ENCODE measurements at regions not wholly inside any gene's neighbourhood (a gene's known extent, or its start where the extent isn't known, plus 50 kb on each side); places are given as distances from the start of the nearest gene placed in this dataset.

- H3K27ac Mint-ChIP-seq (ENCODE audit: unreplicated experiment): no peak overlapping the region
- Histone ChIP-seq H3K4me3 (ENCODE audit: low read depth, low read length) (no peak overlapping the region), H3K4me1 (peaks cover 9% of the 10 kb centered on the region; the same call in 1 of the 2 replicates), H3K9me3 (no peaks in the 10 kb centered on the region), H3K36me3 (ENCODE audit: control insufficient read depth, insufficient read depth, low read length) (no peaks in the 10 kb centered on the region), H3K27me3 (replicated peaks; ENCODE audit: control insufficient read depth, insufficient read depth, low read length) (no peaks in the 10 kb centered on the region)
- no peaks in the 10 kb centered on the region for H3K36me3 Mint-ChIP-seq (ENCODE audit: insufficient read depth, unreplicated experiment)
- TSS peak; percentile 96 for BruUV-seq (replicated peaks)
- intact Hi-C loops (cut with micrococcal nuclease; ENCODE audit: unreplicated experiment): no loop called here
- CTCF ChIA-PET: no interaction called here
- no peak for TF ChIP-seq CTCF (IDR thresholded peaks at IDR 0.05; ENCODE audit: insufficient read depth in 1 of 2, low read depth in 1 of 2, low read length in 1 of 2, severe bottlenecking in 1 of 2, unreplicated experiment in 1 of 2)
- POLR2A ChIA-PET: no interaction called here
- H3K27me3 Mint-ChIP-seq (ENCODE audit: insufficient read depth, unreplicated experiment): no peaks in the 10 kb centered on the region
- H3K4me1 Mint-ChIP-seq (ENCODE audit: low read depth, unreplicated experiment): peaks cover 5% of the 10 kb centered on the region
- DNase-seq: no peak
- no peak overlapping the region for H3K4me3 Mint-ChIP-seq (ENCODE audit: unreplicated experiment)
- H3K9me3 Mint-ChIP-seq (ENCODE audit: unreplicated experiment): no peaks in the 10 kb centered on the region
These were observed 65.8 kb downstream of the ETAA1 start for GRCh38 chr2:67462738-67463496.

GRCh38 chr2:67463810-67464209 lies 66.7 kb downstream of the ETAA1 start:
- H3K27me3 ChIP-seq (replicated peaks; ENCODE audit: control insufficient read depth, insufficient read depth, low read length): no peaks in the 10 kb centered on the region
- Mint-ChIP-seq H3K4me1 (ENCODE audit: low read depth, unreplicated experiment) (peaks cover 5% of the 10 kb centered on the region), H3K9me3 (ENCODE audit: unreplicated experiment) (no peaks in the 10 kb centered on the region), H3K27ac (ENCODE audit: unreplicated experiment) (no peak overlapping the region), H3K36me3 (ENCODE audit: insufficient read depth, unreplicated experiment) (no peaks in the 10 kb centered on the region), H3K4me3 (ENCODE audit: unreplicated experiment) (no peak overlapping the region), H3K27me3 (ENCODE audit: insufficient read depth, unreplicated experiment) (no peaks in the 10 kb centered on the region)
- H3K36me3 ChIP-seq (ENCODE audit: control insufficient read depth, insufficient read depth, low read length): no peaks in the 10 kb centered on the region
- H3K4me1 ChIP-seq: peaks cover 9% of the 10 kb centered on the region; the same call in 1 of the 2 replicates
- no TSS peak for BruUV-seq (replicated peaks)
- ChIA-PET POLR2A (no interaction called here), CTCF (interaction anchor here (0.7 kb wide), 1 partner anchor 137 kb away, joined by 3 read pairs; no protein-coding TSS in a partner anchor)
- no peak for TF ChIP-seq CTCF (IDR thresholded peaks at IDR 0.05; ENCODE audit: insufficient read depth in 1 of 2, low read depth in 1 of 2, low read length in 1 of 2, severe bottlenecking in 1 of 2, unreplicated experiment in 1 of 2)
- DNase-seq: peak; percentile 38 to 42
- no peaks in the 10 kb centered on the region for H3K9me3 ChIP-seq
- intact Hi-C loops (cut with micrococcal nuclease; ENCODE audit: unreplicated experiment): no loop called here
- H3K4me3 ChIP-seq (ENCODE audit: low read depth, low read length): no peak overlapping the region

- BruUV-seq (replicated peaks): no TSS peak
- POLR2A ChIA-PET: no interaction called here
- no peak for DNase-seq
- Mint-ChIP-seq H3K27ac (ENCODE audit: unreplicated experiment) (no peak overlapping the region), H3K9me3 (ENCODE audit: unreplicated experiment) (no peaks in the 10 kb centered on the region), H3K27me3 (ENCODE audit: insufficient read depth, unreplicated experiment) (no peaks in the 10 kb centered on the region), H3K4me1 (ENCODE audit: low read depth, unreplicated experiment) (peaks cover 5% of the 10 kb centered on the region), H3K4me3 (ENCODE audit: unreplicated experiment) (no peak overlapping the region), H3K36me3 (ENCODE audit: insufficient read depth, unreplicated experiment) (no peaks in the 10 kb centered on the region)
- Histone ChIP-seq H3K4me1 (peaks cover 9% of the 10 kb centered on the region; the same call in 1 of the 2 replicates), H3K4me3 (ENCODE audit: low read depth, low read length) (no peak overlapping the region), H3K27me3 (replicated peaks; ENCODE audit: control insufficient read depth, insufficient read depth, low read length) (no peaks in the 10 kb centered on the region), H3K36me3 (ENCODE audit: control insufficient read depth, insufficient read depth, low read length) (no peaks in the 10 kb centered on the region), H3K9me3 (no peaks in the 10 kb centered on the region)
- CTCF ChIA-PET: no interaction called here
- intact Hi-C loops (cut with micrococcal nuclease; ENCODE audit: unreplicated experiment): no loop called here
- TF ChIP-seq CTCF (IDR thresholded peaks at IDR 0.05; ENCODE audit: insufficient read depth in 1 of 2, low read depth in 1 of 2, low read length in 1 of 2, severe bottlenecking in 1 of 2, unreplicated experiment in 1 of 2): no peak
These were observed 68.5 kb downstream of the ETAA1 start for GRCh38 chr2:67465623-67466022.
